Stimulated activated effector memory CD8-positive, alpha-beta T cell treated with anti-CD3 and anti-CD28 coated beads, Interleukin-12 subunit alpha, Interleukin-12 subunit beta, amount 100 ng/mL, for 72 hours (primary cell): ENCODE measurements at regions not wholly inside any gene's neighbourhood (a gene's known extent, or its start where the extent isn't known, plus 50 kb on each side); places are given as distances from the start of the nearest gene placed in this dataset.
A peak's percentile ranks its signal among the peaks of the same experiment; 100 is the strongest.

Experiments used
- ATAC-seq: fragments of 150-1000 bp; cut with Tn5 transposase; 2 replicates; pipeline ENCODE4 v1.10.0; 2021
- DNase-seq, 2 donors: peaks; one replicate each; pipeline ENCODE4 v3.0.0; 2021 to 2022; ENCODE audit warnings: low spot score in 2 of 2
- H3K27ac Mint-ChIP-seq: one replicate; pipeline ENCODE4 v1.8.0; 2022; ENCODE audit warnings: mild to moderate bottlenecking, mixed read lengths
- H3K36me3 Mint-ChIP-seq: one replicate; pipeline ENCODE4 v1.8.0; 2022; ENCODE audit warnings: mild to moderate bottlenecking, mixed read lengths
- H3K4me1 Mint-ChIP-seq: one replicate; pipeline ENCODE4 v1.8.0; 2022; ENCODE audit warnings: mixed read lengths
- H3K4me3 Mint-ChIP-seq: one replicate; pipeline ENCODE4 v1.8.0; 2022; ENCODE audit warnings: mild to moderate bottlenecking, mixed read lengths
- H3K9me3 Mint-ChIP-seq: one replicate; pipeline ENCODE4 v1.8.0; 2022; ENCODE audit warnings: mixed read lengths

DNA sequence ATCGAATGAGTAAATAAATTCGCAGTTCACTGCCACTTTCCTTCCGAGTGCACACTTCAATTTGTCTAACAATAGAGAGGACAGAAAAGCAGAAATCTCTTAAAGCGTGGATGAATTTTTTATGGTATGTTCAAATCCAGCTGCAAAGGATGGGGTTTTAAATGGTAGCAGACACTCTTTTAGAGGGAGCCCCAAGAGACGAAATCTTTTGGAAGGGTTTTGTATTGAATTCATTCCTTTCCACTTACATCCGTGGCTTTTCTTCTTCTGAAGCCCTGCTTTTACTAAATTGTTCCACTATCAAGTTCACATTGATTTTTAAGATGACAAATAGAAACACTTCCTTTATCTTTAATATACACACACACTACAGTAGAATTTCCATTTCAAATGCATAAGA lies 680.7 kb downstream of the NR4A2 start:
- Mint-ChIP-seq H3K4me1 (no peaks in the 10 kb centered on the region), H3K4me3 (no peak overlapping the region), H3K9me3 (no peaks in the 10 kb centered on the region), H3K36me3 (no peaks in the 10 kb centered on the region), H3K27ac (no peak overlapping the region)
- no peak for ATAC-seq
- no peak for DNase-seq

DNA sequence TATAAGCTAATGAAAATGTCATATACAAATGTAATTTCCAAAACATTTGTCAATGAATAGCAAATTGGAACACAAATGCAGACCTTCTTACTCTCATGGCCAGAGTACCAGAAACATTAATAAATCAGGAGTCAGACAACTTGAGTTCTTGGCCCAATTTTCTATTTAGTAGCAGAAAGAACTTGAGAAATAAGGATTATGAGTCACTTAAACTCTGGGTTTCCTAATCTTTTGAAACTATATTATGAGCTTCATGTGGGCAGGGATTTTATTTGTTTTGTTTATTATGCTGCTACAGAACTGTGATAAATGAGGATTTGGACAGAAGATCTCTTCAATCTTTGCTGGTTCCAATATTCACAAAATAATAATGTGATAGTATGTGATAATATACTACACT lies 686.7 kb downstream of the NR4A2 start:
- Mint-ChIP-seq H3K4me1 (no peaks in the 10 kb centered on the region), H3K36me3 (no peaks in the 10 kb centered on the region), H3K27ac (no peak overlapping the region), H3K4me3 (no peak overlapping the region), H3K9me3 (peaks cover 8% of the 10 kb centered on the region)
- ATAC-seq (no peak), DNase-seq (no peak)

DNA sequence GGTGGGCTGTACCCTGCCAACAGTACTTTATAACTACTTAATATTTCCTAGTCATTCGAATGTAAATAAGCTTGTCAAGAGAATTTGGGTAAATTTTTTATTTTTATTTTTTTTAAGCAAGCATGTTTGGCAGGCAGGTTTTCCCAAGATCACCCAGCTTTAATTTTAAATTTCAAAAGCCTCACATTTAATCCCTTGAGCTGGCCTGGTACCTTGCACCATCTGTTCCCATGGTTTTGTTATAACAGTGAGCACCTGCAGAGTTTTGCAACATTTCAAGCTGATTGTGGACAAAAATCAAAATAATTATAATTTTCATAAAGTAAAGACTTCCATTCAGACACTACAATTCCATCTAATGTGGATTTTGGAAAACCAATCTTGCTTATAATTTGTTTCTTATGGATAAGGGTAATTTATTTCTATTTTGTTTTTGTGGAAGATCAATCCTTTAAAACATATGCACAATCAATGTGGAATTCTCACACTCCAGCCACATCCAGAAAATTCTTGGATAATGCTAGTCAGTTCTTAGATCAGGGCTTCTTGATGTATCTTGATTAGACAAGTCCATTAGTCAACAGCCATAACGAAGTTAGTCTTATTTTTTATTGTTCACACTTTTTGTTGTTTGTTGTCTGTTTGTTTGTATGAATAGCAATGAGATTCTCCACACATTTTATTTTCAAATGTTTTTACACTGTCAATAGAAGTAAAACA lies 689.3 kb downstream of the NR4A2 start:
- DNase-seq (no peak), ATAC-seq (no peak)
- H3K4me3 Mint-ChIP-seq, result no peak overlapping the region
- H3K27ac Mint-ChIP-seq, result no peak overlapping the region
- H3K4me1 Mint-ChIP-seq, result no peaks in the 10 kb centered on the region
- H3K36me3 Mint-ChIP-seq, result no peaks in the 10 kb centered on the region
- H3K9me3 Mint-ChIP-seq, result peaks cover 8% of the 10 kb centered on the region

DNA sequence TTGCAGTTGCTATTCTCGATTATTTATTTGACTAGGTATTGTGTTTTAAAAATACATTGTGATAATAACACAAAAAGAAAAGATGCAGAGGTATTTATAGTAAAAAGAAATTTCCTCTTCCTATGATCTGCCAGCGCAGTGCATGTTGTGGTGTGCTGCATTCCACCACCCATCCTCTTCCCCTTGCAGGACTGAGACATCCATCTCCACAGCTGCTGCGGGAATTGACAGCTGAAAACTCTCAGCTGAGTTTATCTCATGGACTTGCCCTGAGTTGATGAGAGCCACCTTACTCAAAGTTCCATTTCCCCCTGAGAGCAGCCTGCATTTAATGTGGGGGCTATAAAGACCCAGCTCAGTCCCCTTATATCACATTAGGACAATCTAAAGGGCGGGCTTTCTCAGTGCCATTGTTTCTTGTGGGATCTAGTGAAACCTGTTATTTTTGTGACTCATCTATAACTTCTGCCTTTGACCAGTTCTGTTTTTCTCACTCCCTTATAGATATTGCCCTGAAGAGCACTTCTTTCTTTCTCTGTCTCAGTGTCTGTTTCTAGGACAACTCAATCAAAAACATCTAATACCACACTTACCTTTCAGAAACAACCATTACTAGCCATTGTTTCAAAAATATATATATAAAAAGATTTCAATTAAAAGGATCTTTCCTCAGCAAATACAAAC lies 698.5 kb downstream of the NR4A2 start:
- peaks cover 2% of the 10 kb centered on the region for H3K9me3 Mint-ChIP-seq
- no peak for ATAC-seq

DNA sequence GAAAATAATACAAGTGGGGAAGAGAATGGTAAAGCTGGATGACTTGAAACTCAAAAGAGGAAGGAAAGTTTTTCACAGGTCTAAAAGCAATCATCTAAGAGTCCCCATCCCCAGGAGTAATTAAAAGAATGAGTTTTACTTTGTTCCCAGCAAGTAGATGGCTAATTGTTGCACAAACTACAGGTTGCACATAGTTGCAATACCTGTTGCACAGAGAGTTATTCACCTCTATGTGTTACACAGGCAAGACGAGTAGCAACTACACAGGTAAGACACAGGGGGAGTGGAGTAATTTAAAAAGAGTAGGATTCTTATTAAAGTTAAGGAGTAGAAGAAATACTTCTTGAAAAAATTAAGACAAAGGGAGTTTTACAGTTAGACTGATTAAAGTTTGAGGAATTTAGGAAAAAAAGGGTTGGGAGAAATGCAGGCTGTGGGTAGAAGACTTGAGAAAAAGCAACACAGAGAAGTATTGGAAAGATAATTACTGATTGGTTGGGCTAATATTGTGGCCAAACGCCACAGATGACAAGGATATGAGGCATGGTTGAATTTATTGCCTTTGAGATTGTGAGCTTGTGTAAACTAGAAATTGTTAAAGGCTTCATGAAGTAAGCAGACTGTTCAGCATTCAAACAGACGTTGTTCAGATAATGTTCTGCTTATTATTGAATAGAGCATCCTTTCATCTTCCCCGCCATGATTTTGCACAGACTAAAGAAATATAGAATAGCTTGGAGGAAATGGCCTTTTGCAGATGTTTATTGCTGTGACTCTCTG lies 699.3 kb downstream of the NR4A2 start:
- Mint-ChIP-seq H3K4me3 (no peak overlapping the region), H3K36me3 (no peaks in the 10 kb centered on the region), H3K4me1 (no peaks in the 10 kb centered on the region), H3K9me3 (peaks cover 2% of the 10 kb centered on the region), H3K27ac (no peak overlapping the region)
- ATAC-seq (no peak), DNase-seq (no peak)

More for the DNA sequence above, 698.5 kb downstream of the NR4A2 start:
- H3K4me1 Mint-ChIP-seq, result no peaks in the 10 kb centered on the region
- H3K4me3 Mint-ChIP-seq, result no peak overlapping the region
- H3K36me3 Mint-ChIP-seq, result no peaks in the 10 kb centered on the region
- no peak for DNase-seq
- no peak overlapping the region for H3K27ac Mint-ChIP-seq

DNA sequence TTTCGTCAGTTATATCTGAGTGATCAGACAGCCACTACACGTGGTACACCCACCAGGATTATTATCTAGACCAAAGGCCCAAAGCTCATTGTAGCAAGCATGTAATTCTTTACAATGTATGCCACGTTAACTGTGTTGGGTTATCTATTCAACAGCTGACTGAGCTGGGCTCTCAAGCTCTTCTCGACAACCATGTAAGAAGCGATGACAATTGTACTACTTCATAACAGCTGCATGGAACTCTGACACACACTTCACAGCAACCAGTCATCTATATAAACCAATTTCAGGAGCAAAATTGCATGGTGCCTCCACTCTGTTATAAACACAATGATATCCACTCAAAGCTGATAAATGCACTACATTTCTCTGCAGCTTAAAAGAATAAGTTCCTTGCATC lies 701.8 kb downstream of the NR4A2 start:
- H3K36me3 Mint-ChIP-seq, result no peaks in the 10 kb centered on the region
- ATAC-seq (no peak), DNase-seq (no peak)
- peaks cover 2% of the 10 kb centered on the region for H3K9me3 Mint-ChIP-seq
- H3K27ac Mint-ChIP-seq, result no peak overlapping the region
- H3K4me3 Mint-ChIP-seq, result no peak overlapping the region
- no peaks in the 10 kb centered on the region for H3K4me1 Mint-ChIP-seq

DNA sequence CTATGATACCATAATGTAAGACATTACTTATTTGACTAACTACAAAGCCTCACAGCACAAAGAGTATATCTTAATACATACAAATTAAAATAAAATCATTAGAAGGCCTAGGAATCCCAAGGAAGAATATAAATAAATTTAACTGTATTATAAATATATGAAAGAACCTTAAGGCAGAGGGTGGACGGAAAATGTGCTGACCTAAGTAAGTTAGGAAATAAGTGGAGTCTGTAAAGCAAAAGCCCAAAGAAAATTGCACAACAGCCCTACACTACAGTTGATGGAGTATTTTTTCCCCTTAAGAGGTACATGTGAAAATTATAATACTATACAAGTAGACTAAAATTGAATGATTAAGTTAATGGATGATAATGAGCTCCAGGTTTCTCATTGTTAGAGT lies 710.1 kb downstream of the NR4A2 start:
- Mint-ChIP-seq H3K9me3 (peaks cover 4% of the 10 kb centered on the region), H3K36me3 (no peaks in the 10 kb centered on the region), H3K4me1 (no peaks in the 10 kb centered on the region), H3K27ac (no peak overlapping the region), H3K4me3 (no peak overlapping the region)
- ATAC-seq (no peak), DNase-seq (no peak)

DNA sequence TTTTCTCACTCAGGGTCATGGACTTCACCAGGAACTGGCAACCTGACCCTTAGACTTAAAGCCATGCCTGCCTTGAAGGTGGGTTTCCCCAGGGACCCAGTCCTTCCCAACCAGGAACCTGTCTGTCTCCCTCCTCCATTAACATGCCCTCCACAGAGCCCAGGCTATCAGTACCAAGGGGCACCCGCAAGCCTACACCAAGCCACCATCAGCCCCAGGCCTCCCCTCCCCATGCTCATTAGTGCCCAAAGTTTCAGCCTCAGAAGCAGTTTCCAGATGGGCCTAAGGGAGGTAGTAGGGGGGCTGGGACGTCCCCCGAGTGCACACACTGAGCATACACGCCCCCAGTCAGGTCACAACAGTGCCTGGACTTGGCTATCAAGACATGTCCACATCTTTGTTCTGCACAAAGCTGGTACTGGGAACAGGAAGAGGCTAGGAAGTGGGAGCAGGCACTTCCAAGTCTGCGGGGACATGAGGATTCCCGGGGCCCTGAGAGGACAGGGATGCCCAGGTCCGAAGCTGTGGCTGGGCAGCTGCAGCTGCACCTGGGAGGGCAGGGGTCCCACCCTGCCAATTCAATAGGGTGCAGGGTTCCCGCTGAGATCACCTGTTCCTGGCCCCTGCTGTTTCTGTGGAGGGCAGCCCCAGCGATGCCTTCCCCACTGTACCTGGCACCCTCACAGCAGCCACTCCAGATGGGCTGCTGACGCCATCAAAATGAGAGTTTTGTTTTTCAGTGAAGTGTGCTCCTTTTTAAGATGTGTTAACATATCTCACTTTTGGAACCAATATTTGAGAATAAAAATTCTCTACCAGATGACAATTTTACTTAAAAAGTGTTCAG lies 731.4 kb downstream of the NR4A2 start:
- ATAC-seq (peak; percentile 37), DNase-seq (no peak)
- Mint-ChIP-seq H3K9me3 (peaks cover 3% of the 10 kb centered on the region), H3K27ac (no peak overlapping the region), H3K4me1 (no peaks in the 10 kb centered on the region), H3K36me3 (no peaks in the 10 kb centered on the region), H3K4me3 (no peak overlapping the region)

DNA sequence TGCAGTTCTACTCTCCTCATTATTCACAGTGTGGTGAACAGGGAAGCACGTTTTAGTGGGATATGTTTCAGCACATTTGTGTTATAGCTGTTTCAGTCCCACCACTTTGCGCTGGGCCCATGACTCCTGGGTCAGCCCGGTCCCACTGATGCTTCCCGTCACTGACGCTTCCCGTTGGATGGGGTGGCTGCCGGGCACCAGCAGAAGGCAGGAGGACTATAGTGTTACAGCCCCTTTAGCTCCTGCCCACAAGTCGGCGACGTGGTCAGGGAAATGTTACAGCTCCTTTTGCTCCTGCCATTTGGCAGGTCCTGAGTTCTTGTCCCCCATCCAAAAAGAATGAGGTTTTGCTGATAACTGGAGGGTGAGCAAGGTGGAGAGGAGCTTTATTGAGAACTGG lies 732.2 kb downstream of the NR4A2 start:
- ATAC-seq (peak; percentile 19), DNase-seq (no peak)
- H3K4me1 Mint-ChIP-seq, result no peaks in the 10 kb centered on the region
- H3K36me3 Mint-ChIP-seq, result no peaks in the 10 kb centered on the region
- no peak overlapping the region for H3K27ac Mint-ChIP-seq
- peaks cover 5% of the 10 kb centered on the region for H3K9me3 Mint-ChIP-seq
- H3K4me3 Mint-ChIP-seq, result no peak overlapping the region

DNA sequence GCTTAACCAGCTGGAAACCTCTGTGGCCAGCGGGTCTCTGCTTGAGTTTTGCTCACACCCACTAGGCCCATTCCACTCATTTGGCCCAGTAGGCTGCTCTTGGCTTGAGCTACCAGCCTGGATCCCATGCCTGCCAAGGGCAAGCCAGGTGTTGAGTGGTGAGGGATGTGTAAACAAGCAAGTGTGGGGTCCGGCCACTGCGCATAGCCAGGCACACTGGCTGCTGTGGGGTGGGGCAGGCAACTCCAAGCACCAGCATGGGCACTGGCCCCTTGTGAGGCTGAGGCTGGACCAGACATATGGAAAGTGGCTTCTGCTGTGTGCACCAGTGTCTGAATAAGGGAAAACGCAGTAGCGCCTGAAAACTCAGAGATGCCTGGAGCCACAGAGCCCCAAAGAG lies 732.7 kb downstream of the NR4A2 start:
- no peak overlapping the region for H3K4me3 Mint-ChIP-seq
- ATAC-seq, result peak; percentile 46
- no peaks in the 10 kb centered on the region for H3K36me3 Mint-ChIP-seq
- peaks cover 9% of the 10 kb centered on the region for H3K9me3 Mint-ChIP-seq
- H3K4me1 Mint-ChIP-seq, result no peaks in the 10 kb centered on the region
- no peak overlapping the region for H3K27ac Mint-ChIP-seq
- no peak for DNase-seq

DNA sequence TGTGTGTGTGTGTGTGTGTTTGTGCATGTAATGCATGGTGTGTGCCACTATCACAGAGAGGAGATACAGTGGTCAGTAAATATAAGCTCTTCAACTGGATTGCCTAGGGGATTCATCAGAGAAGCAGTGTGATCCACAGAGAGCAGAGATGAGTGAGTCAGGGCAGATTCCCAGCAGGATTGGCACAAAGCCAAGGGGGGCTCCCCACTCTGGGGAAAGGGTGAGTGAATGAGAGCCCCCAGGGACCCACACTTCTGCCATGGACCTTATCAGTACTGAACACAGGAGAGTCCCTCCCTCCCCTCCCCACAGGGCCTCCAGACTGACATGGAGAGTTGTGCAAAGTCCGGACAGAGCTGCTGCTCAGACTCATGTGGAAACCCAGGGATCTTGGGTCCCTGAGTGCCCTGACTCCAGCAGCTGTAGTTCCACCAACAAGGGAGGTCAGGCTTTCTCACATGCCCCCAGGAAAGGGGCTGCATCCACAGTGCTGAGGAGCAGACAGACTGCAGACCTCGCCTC lies 748.8 kb downstream of the NR4A2 start:
- no peak overlapping the region for H3K4me3 Mint-ChIP-seq
- ATAC-seq (peak; percentile 45), DNase-seq (no peak)
- H3K36me3 Mint-ChIP-seq, result no peaks in the 10 kb centered on the region
- H3K27ac Mint-ChIP-seq, result no peak overlapping the region
- H3K4me1 Mint-ChIP-seq, result no peaks in the 10 kb centered on the region
- H3K9me3 Mint-ChIP-seq, result peaks cover 6% of the 10 kb centered on the region

DNA sequence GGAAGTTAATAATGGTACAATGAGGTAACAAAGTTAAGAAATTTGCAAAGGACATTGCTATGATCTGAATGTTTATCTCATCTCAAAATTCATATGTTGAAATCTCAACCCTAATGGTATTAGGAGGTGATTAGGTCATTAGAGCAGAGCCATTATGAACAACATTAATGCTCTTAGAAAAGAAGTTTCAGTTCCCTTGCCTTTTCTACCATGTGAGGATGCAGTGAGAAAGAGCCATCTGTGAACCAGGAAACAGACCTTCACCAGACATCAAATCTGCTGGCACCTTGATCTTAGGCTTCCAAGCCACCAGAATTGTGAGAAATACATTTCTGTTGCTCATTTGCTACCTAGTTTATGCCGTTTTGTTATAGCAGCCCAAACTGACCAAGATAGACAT lies 757.6 kb downstream of the NR4A2 start:
- Mint-ChIP-seq H3K4me1 (no peaks in the 10 kb centered on the region), H3K9me3 (peaks cover 8% of the 10 kb centered on the region), H3K4me3 (no peak overlapping the region), H3K27ac (no peak overlapping the region), H3K36me3 (no peaks in the 10 kb centered on the region)
- ATAC-seq (no peak), DNase-seq (no peak)

DNA sequence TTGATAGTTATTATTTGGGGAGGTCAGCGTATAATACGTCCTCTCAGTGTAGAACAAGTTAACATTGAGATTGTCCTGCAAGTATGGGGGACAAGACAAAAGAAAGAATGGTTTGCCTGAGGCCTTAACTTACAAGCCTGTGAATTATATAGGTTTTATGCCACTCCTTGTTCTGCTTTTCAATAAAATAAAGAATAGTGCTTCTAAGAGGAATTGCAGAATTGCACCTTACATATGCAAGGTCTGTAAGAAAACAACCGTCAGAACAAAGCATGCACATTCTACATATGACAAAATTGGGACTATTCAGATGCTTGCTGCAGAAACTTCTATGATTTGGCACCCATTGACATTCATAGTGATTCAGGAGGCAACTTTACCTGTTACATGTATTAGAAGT lies 785.0 kb downstream of the NR4A2 start:
- ATAC-seq (no peak), DNase-seq (no peak)
- H3K9me3 Mint-ChIP-seq, result no peaks in the 10 kb centered on the region
- H3K27ac Mint-ChIP-seq, result no peak overlapping the region
- no peaks in the 10 kb centered on the region for H3K36me3 Mint-ChIP-seq
- no peaks in the 10 kb centered on the region for H3K4me1 Mint-ChIP-seq
- no peak overlapping the region for H3K4me3 Mint-ChIP-seq

DNA sequence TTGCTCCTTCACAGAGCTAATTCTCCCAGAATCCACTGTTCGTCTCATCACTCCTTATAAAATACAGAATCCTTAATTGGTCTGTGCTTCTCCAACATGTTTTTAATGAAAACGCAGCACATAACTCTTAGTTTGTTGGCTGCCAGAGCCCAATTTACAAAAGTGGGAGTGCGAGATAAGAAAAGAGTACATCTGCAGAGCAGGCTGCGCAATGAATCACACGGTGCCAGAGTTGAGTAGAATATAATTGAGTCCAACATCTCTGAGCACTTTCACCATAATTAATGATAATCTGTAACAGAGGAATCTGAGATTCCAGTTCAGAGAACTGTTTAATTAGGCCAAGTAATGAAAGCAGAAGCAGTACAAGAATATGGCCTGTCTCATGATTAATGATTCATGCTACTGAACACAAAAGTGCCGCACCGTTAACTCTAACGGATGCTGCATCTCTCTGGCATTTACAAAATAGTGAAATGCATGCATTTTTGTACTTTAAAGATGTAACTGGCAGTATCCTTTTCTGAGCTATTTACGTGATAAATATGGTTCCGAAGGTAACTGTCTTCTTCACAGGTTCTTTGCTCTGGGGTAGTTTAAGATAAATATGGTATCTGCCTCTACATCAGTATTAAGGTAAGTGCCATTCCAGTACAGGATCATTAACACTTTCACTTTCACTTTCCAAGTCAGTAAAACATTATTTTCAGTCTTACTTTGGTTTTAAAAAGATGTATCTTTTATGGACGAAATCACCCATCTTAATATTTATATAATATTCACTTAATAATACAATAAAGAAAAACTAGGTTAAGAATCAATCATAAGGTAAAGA lies 785.6 kb downstream of the NR4A2 start:
- Mint-ChIP-seq H3K36me3 (no peaks in the 10 kb centered on the region), H3K9me3 (no peaks in the 10 kb centered on the region), H3K27ac (no peak overlapping the region), H3K4me3 (no peak overlapping the region), H3K4me1 (no peaks in the 10 kb centered on the region)
- ATAC-seq (no peak), DNase-seq (no peak)
